ENCODE measurements at regions not wholly inside any gene's neighbourhood (a gene's known extent, or its start where the extent isn't known, plus 50 kb on each side); places are given as distances from the start of the nearest gene placed in this dataset.

- TF ChIP-seq CTCF (IDR thresholded peaks at IDR 0.05), result no peak
- TF ChIP-seq POLR2A (IDR thresholded peaks at IDR 0.05), result no peak
Observed at GRCh38 chr16:72480911-72481310, 309.0 kb upstream of the PMFBP1 start.

Data from sigmoid colon (tissue), 3 donors.